NCI-H2227 (cell line): ENCODE measurements at regions not wholly inside any gene's neighbourhood (a gene's known extent, or its start where the extent isn't known, plus 50 kb on each side); places are given as distances from the start of the nearest gene placed in this dataset.

Source experiments
- DNase-seq: peaks from one replicate; lab custom pipeline; 2025; ENCODE audit not compliant: unreplicated experiment; lab: John Stamatoyannopoulos, UW

DNA sequence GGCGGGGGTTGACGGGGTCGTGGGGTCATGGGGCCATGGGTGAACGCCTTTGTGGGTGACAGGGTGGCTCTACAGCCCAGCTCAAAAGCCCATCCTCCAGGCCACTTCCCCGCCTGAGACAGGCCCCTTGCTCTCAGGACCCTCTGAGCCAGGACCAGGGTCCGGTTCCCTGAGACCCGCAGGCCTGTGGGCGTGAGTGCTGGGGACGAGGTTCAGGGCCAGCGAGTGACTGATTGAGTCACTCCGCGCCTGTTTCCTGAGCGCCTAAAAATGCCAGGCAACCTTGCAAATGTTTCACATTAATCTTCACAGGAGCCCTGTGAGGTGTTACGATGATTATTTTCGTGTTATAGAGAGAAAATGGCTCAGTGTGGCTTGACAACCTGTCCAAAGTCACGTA lies 97.8 kb downstream of the ZNF674 start:
- no peak for DNase-seq

GRCh38 chrX:46446727-46447378 lies 98.4 kb downstream of the ZNF674 start:
- DNase-seq, result peak; percentile 95

DNA sequence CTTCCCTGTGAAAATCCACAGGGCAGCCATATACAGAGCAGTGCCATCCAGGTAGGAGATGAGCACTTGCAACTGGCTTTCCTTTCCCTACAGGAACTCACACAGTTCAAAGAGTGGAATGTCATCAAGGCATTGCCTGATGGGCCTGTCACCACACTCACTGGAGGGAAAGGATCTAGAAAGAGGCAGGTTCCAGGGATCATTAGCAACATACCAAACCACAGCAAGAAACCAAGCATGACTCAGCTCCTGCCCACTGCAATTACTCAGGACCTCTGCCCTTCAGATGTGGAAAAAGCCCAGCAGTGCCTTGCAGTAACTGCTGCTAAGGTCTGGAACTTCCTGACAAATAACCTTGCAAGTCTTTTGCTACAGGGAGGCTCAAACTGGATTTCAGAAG lies 101.2 kb downstream of the ZNF674 start:
- DNase-seq, result no peak

DNA sequence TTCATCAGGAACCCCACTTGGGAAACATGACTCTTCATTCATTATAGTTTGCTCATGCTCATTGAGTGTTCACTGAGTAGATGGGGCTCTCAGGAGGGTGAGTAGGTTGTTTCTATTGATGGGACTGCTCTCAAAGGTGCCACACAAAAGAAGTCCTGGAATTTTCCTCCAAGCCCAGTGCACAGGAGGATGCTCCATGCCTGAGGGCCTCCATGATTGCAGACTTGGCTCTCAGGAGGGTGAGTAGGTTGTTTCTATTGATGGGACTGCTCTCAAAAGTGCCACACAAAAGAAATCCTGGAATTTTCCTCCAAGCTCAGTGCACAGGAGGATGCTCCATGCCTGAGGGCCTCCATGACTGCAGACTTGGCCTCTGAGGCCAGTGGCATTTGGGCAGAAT lies 108.5 kb downstream of the ZNF674 start:
- DNase-seq, result no peak

DNA sequence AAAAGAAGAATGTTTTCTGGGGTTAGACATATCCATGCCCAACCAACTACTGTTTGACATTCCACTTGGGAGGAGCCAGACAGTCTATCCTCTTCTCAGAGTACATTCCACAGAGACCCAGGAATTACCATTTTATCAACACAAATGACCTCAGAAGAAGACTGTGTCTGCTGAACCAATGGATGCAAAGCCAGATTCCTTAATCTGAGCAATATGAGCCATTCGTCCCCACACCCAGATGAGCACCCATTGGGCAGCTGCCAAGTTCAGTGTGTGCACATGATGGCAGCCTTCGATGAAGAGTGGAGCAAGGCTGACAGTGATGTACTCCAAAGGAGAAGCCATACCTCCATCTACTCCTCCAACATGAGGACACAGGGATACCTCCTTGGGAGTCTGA lies 111.3 kb downstream of the ZNF674 start:
- no peak for DNase-seq

GRCh38 chrX:46408553-46409407 lies 136.4 kb downstream of the ZNF674 start:
- DNase-seq, result peak; percentile 66

GRCh38 chrX:46407753-46408130 lies 137.5 kb downstream of the ZNF674 start:
- no peak for DNase-seq

- no peak for DNase-seq
Observed at GRCh38 chrX:46407036-46407752, 138.0 kb downstream of the ZNF674 start.

DNA sequence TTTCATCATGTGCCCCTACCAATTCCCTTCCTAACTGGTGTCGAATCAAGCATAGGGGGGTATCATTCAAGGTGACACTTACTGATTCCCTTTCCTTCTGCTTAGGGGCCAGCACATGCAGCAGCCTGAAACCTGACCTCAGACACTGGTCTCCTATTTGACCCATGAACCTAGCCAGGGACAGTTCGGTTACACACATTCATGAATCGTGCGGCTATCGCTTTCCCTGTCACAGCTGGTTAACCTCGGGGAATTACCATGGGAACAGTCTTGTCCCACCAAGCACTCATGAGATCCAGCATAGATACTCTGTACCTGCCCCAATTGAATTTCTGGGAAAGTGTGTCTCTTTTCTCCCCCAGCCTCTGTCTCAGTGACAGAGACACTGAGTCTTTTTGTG lies 140.4 kb downstream of the ZNF674 start:
- DNase-seq, result no peak

DNA sequence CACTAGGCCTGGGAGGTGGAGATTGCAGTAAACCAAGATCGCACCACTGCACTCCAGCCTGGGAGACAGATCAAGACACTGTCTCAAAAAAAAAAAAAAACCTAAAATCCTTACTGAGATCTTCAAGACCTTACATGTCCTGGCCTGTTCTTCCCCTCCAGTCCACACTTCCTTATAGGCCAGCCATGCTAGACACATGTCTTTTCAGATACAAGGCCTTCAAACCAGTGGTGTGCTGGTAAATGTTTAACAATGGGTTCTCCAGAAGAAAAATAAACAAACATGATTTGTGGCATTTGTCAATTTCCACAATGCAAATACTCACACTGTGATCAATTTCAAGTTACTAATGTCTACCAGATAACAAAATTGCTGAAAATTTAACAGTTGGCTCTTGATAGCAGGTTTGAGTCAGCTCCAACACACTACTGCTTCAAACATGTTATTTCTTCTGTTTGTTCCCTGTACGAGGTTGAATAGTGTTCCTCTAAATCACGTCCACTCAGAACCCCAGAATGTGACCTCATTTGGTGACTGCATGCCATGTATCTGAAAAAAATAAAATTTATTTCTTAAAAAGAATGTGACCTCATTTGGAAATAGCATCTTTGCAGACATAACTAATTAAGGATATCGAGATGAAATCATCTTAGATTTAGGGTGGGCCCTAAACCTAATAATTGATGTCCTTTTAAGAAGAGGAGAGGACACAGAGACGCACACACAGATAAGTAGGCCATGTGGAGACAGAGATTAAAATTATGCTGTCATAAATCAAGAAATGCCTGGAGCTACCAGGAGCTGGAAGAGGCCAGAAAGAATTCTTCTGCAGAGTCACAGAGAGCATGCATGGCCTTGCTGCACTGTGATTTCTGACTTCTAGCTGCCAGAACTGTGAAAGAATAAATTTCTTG lies 144.4 kb downstream of the ZNF674 start:
- DNase-seq, result no peak

GRCh38 chrX:46398874-46399273 lies 146.3 kb downstream of the ZNF674 start:
- no peak for DNase-seq

DNA sequence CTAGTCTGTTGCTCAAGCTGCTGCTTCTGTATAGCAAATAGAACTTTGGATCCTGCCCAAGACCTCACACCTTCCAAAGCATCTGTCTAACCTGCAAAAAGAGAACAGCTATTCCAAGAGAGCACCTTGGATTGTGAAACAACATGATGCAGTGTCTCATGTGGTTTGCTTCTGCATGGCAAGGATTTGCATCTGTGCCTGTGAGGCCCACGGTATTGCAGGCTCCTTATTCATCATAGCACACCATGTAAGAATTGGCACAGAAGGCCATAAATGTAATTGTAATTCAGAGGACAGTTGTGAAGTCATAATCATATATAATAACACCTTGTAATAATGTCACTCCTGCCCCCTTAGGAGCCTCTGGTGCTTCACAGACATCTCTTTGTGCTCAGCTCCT lies 147.1 kb downstream of the ZNF674 start:
- no peak for DNase-seq

- DNase-seq, result no peak
Observed at GRCh38 chrX:46386511-46386910, 158.7 kb downstream of the ZNF674 start.

DNA sequence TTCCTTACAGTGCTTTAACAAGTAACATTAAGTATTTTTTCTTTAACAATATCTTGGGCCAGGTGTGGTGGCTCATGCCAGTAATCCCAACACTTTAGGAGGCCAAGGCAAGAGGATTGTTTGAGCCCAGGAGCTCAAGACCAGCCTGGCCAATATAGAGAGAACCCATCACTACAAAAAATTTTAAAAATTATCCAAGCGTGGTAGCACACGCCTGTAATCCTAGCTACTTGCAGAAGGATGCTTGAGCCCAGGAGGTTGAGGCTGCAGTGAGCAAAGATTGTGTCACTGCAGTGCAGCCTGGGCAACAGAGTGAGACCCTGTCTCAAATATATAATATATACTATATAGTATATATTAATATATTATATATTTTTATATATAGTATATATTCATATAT lies 162.2 kb downstream of the ZNF674 start:
- no peak for DNase-seq

DNA sequence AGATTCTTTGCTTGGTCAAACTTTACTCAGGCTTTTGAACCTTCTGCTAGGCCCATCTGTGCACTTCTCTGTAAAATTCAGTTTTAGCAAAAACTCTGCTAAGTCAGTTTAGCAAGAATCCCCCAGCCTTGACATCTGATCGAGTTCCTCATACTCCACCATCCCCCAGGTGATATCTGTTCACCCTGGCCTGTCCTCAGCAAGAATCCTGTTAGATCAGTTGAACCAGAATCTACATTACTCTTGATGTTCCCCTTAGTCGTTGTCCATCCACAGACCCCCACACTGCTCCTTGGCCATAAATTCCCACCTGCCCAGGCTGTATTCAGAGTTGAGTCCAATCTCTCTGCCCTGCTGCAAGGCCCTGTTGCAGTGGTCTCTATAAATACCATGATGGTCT lies 162.6 kb downstream of the ZNF674 start:
- no peak for DNase-seq

GRCh38 chrX:46381630-46382029 lies 163.6 kb downstream of the ZNF674 start:
- peak; percentile 9 for DNase-seq

DNA sequence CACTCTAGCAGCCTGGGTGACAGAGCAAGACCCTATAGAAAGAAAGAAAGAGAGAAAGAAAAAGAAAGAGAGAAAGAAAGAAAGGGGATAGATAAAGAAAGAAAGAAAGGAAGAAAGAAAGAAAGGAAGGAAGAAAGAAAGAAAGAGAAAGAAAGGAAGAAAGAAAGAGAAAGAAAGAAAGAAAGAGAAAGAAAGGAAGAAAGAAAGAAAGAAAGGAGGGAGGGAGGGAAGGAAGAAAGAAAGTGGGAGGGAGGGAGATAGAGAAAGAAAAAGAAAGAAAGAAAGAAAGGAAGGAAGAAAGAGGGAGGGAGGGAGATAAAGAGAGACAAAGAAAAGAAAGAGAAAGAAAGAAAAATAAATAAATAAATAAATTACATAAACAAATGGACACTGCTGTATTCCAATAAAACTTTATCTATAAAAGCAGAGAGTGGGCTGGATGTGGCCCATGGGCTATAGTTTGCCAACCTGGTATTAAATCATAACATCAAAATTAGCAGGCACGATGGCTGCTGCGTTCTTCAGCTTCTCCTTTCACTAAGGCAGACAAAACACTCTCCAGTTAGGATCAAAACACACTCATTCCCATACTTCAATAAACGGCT lies 165.0 kb downstream of the ZNF674 start:
- no peak for DNase-seq

DNA sequence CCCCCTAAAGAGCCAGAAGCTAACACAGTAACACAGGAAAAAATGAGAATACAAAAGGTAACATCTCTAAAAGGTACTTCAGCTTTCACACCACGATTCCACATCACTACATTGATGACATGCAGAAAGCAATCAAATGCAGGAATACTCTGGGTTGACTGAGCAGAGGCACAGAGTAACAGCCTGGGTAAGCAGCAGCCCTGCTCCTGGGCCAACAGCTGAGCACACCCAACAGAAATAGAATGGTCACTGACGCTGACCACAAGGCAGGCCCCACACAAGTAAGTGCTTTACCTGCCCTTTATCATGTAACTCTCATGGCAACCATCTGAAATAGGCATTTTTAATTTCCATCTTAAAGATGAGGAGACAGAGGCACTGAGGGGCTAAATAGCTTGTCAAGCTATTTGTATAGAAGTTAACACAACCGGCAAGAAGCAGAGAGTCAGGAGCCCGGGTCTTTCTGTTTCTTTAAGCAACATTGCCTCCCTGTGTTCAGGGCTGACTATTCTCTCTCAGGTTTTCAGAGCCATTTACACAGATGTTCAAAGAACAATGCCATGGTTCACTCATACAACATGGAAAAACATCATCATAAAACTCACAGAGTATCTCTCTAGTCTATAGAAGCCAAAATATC lies 168.9 kb downstream of the ZNF674 start:
- DNase-seq, result no peak

- no peak for DNase-seq
Observed at GRCh38 chrX:46375831-46376230, 169.4 kb downstream of the ZNF674 start.

DNA sequence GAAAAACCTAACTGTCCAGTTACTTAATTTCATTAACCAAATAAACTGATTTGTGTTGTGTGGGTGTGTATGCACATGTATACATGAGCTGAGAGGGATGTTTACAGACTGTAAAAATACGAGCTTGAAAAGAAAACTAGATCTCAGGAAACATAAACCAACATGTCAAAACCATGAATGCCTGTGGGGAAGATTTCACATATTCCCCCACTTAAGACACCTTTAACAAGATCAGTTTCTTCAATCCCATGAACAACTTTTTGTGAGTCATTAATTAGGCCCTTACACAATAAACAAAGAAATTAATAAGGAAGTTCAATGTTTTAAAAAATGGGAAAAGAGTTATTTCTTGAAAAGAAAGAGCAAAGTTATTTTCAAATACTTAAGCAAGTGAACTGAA lies 170.8 kb downstream of the ZNF674 start:
- no peak for DNase-seq
